ENCODE measurements at regions not wholly inside any gene's neighbourhood (a gene's known extent, or its start where the extent isn't known, plus 50 kb on each side); places are given as distances from the start of the nearest gene placed in this dataset.

GRCh38 chr5:71841107-71841506 is 122.0 kb downstream of the CARTPT start:
- TF ChIP-seq CTCF (IDR thresholded peaks at IDR 0.05; ENCODE audit: low read depth, low read length, missing input control) (no peak), ATF3 (IDR thresholded peaks at IDR 0.05) (no peak), REST (IDR thresholded peaks at IDR 0.05) (no peak), MAX (IDR thresholded peaks at IDR 0.05) (no peak), HNF4G (IDR thresholded peaks at IDR 0.05) (no peak)
